ENCODE measurements at regions not wholly inside any gene's neighbourhood (a gene's known extent, or its start where the extent isn't known, plus 50 kb on each side); places are given as distances from the start of the nearest gene placed in this dataset.
"Not testable (repeated sequence)": the region's sequence is repeated elsewhere in the genome, so short reads cannot be mapped to it uniquely, and the experiment has no call there.

- not testable (repeated sequence) for H3K18ac ChIP-seq (ENCODE audit: low read length); H3K4me3 ChIP-seq (ENCODE audit: low read length in 2 of 2); H4K8ac ChIP-seq (ENCODE audit: low read depth, low read length); H3K4me1 ChIP-seq (ENCODE audit: control insufficient read depth in 2 of 2, insufficient read depth in 1 of 2, low read depth in 1 of 2, low read length in 2 of 2); H2BK5ac ChIP-seq (ENCODE audit: low read length); H3K36me3 ChIP-seq (replicated peaks in 1 of 2; ENCODE audit: control insufficient read depth in 2 of 2, insufficient read depth in 2 of 2, low read length in 2 of 2); H4K91ac ChIP-seq (ENCODE audit: low read depth, low read length, poor library complexity); H3K9me3 ChIP-seq (replicated peaks in 1 of 2; ENCODE audit: control insufficient read depth in 2 of 2, insufficient read depth in 1 of 2, low read depth in 1 of 2, low read length in 2 of 2); H3K4me2 ChIP-seq (ENCODE audit: insufficient read depth, low read length, poor library complexity, severe bottlenecking); H3K23ac ChIP-seq (ENCODE audit: low read depth, low read length, poor library complexity); H2BK12ac ChIP-seq (ENCODE audit: low read length); DNase-seq (ENCODE audit: low spot score); H2AFZ ChIP-seq (ENCODE audit: low read length); H2BK120ac ChIP-seq (ENCODE audit: low read depth, low read length); H3K9ac ChIP-seq (ENCODE audit: low read depth, low read length, poor library complexity); H3K27me3 ChIP-seq (ENCODE audit: control insufficient read depth in 3 of 3, insufficient read depth in 3 of 3, low read depth in 1 of 3, low read length in 3 of 3); H3K4ac ChIP-seq (ENCODE audit: low read length); H2AK5ac ChIP-seq (ENCODE audit: low read depth, low read length); H2BK15ac ChIP-seq (ENCODE audit: low read length); H3K27ac ChIP-seq (replicated peaks; ENCODE audit: low read length); H3K14ac ChIP-seq (ENCODE audit: low read length); H3K79me1 ChIP-seq (ENCODE audit: low read depth, low read length)
- no CpG with 5 or more reads among the region's 1 CpG for WGBS, 2 donors (ENCODE audit: extremely low coverage in 2 of 2, insufficient read length in 2 of 2, insufficient replicate concordance in 1 of 2)
Measured at GRCh38 chr16:88171126-88171525, 211.6 kb upstream of the ZNF469 start.

- H3K4me2 ChIP-seq (ENCODE audit: insufficient read depth, low read length, poor library complexity, severe bottlenecking); H2AFZ ChIP-seq (ENCODE audit: low read length); H3K14ac ChIP-seq (ENCODE audit: low read length); H3K36me3 ChIP-seq (replicated peaks in 1 of 2; ENCODE audit: control insufficient read depth in 2 of 2, insufficient read depth in 2 of 2, low read length in 2 of 2); H2BK120ac ChIP-seq (ENCODE audit: low read depth, low read length); DNase-seq (ENCODE audit: low spot score); H2AK5ac ChIP-seq (ENCODE audit: low read depth, low read length); H3K79me1 ChIP-seq (ENCODE audit: low read depth, low read length); H3K23ac ChIP-seq (ENCODE audit: low read depth, low read length, poor library complexity); H3K4me1 ChIP-seq (ENCODE audit: control insufficient read depth in 2 of 2, insufficient read depth in 1 of 2, low read depth in 1 of 2, low read length in 2 of 2); H2BK12ac ChIP-seq (ENCODE audit: low read length); H3K4ac ChIP-seq (ENCODE audit: low read length); H3K18ac ChIP-seq (ENCODE audit: low read length); H2BK15ac ChIP-seq (ENCODE audit: low read length); H4K8ac ChIP-seq (ENCODE audit: low read depth, low read length); H2BK5ac ChIP-seq (ENCODE audit: low read length); H3K27me3 ChIP-seq (ENCODE audit: control insufficient read depth in 3 of 3, insufficient read depth in 3 of 3, low read depth in 1 of 3, low read length in 3 of 3); H3K4me3 ChIP-seq (ENCODE audit: low read length in 2 of 2); H3K9ac ChIP-seq (ENCODE audit: low read depth, low read length, poor library complexity); H3K27ac ChIP-seq (replicated peaks; ENCODE audit: low read length); H3K9me3 ChIP-seq (replicated peaks in 1 of 2; ENCODE audit: control insufficient read depth in 2 of 2, insufficient read depth in 1 of 2, low read depth in 1 of 2, low read length in 2 of 2); H4K91ac ChIP-seq (ENCODE audit: low read depth, low read length, poor library complexity): not testable (repeated sequence)
- WGBS, 2 donors (ENCODE audit: extremely low coverage in 2 of 2, insufficient read length in 2 of 2, insufficient replicate concordance in 1 of 2) = no CpG with 5 or more reads among the region's 8 CpGs
Measured at GRCh38 chr16:88176184-88176583, 206.6 kb upstream of the ZNF469 start.

GRCh38 chr16:88176591-88177180 is 206.1 kb upstream of the ZNF469 start:
- H3K27me3 ChIP-seq (ENCODE audit: control insufficient read depth in 3 of 3, insufficient read depth in 3 of 3, low read depth in 1 of 3, low read length in 3 of 3); H4K8ac ChIP-seq (ENCODE audit: low read depth, low read length); H2AK5ac ChIP-seq (ENCODE audit: low read depth, low read length); H3K4ac ChIP-seq (ENCODE audit: low read length); H3K9me3 ChIP-seq (replicated peaks in 1 of 2; ENCODE audit: control insufficient read depth in 2 of 2, insufficient read depth in 1 of 2, low read depth in 1 of 2, low read length in 2 of 2); H3K36me3 ChIP-seq (replicated peaks in 1 of 2; ENCODE audit: control insufficient read depth in 2 of 2, insufficient read depth in 2 of 2, low read length in 2 of 2); H2BK120ac ChIP-seq (ENCODE audit: low read depth, low read length); H3K4me3 ChIP-seq (ENCODE audit: low read length in 2 of 2); H2AFZ ChIP-seq (ENCODE audit: low read length); H3K9ac ChIP-seq (ENCODE audit: low read depth, low read length, poor library complexity); H3K18ac ChIP-seq (ENCODE audit: low read length); DNase-seq (ENCODE audit: low spot score); H4K91ac ChIP-seq (ENCODE audit: low read depth, low read length, poor library complexity); H3K14ac ChIP-seq (ENCODE audit: low read length); H3K79me1 ChIP-seq (ENCODE audit: low read depth, low read length); H2BK15ac ChIP-seq (ENCODE audit: low read length); H3K27ac ChIP-seq (replicated peaks; ENCODE audit: low read length); H2BK12ac ChIP-seq (ENCODE audit: low read length); H3K4me2 ChIP-seq (ENCODE audit: insufficient read depth, low read length, poor library complexity, severe bottlenecking); H3K23ac ChIP-seq (ENCODE audit: low read depth, low read length, poor library complexity); H3K4me1 ChIP-seq (ENCODE audit: control insufficient read depth in 2 of 2, insufficient read depth in 1 of 2, low read depth in 1 of 2, low read length in 2 of 2); H2BK5ac ChIP-seq (ENCODE audit: low read length): not testable (repeated sequence)
- no CpG with 5 or more reads among the region's 23 CpGs for WGBS, 2 donors (ENCODE audit: extremely low coverage in 2 of 2, insufficient read length in 2 of 2, insufficient replicate concordance in 1 of 2)

DNA sequence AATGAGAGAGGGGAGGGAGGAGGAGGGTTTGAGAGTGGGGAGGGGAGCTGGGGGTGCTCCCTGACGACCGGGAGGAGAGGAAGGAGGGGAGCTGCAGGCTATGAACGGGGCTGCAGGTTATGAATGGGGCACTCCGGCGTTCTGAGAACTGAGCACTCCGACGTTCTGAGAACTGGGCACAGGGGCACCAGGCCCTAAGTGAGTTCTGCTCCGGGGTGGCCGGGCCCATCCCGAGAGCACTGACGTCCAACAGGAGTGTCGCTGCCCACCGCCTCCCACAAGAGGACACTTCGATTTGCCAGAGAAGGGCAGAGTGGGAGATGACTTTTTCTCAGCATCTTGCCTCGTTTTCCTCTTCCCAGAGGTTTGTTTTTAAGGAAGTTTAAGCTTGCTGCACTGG is 204.5 kb upstream of the ZNF469 start:
- DNase-seq (ENCODE audit: low spot score); H3K27me3 ChIP-seq (ENCODE audit: control insufficient read depth in 3 of 3, insufficient read depth in 3 of 3, low read depth in 1 of 3, low read length in 3 of 3); H3K4ac ChIP-seq (ENCODE audit: low read length); H3K4me1 ChIP-seq (ENCODE audit: control insufficient read depth in 2 of 2, insufficient read depth in 1 of 2, low read depth in 1 of 2, low read length in 2 of 2); H3K4me2 ChIP-seq (ENCODE audit: insufficient read depth, low read length, poor library complexity, severe bottlenecking); H3K23ac ChIP-seq (ENCODE audit: low read depth, low read length, poor library complexity); H3K18ac ChIP-seq (ENCODE audit: low read length); H3K4me3 ChIP-seq (ENCODE audit: low read length in 2 of 2); H3K14ac ChIP-seq (ENCODE audit: low read length); H3K9ac ChIP-seq (ENCODE audit: low read depth, low read length, poor library complexity); H2BK12ac ChIP-seq (ENCODE audit: low read length); H2BK15ac ChIP-seq (ENCODE audit: low read length); H4K91ac ChIP-seq (ENCODE audit: low read depth, low read length, poor library complexity); H3K36me3 ChIP-seq (replicated peaks in 1 of 2; ENCODE audit: control insufficient read depth in 2 of 2, insufficient read depth in 2 of 2, low read length in 2 of 2); H2BK120ac ChIP-seq (ENCODE audit: low read depth, low read length); H3K9me3 ChIP-seq (replicated peaks in 1 of 2; ENCODE audit: control insufficient read depth in 2 of 2, insufficient read depth in 1 of 2, low read depth in 1 of 2, low read length in 2 of 2); H3K27ac ChIP-seq (replicated peaks; ENCODE audit: low read length); H4K8ac ChIP-seq (ENCODE audit: low read depth, low read length); H2AFZ ChIP-seq (ENCODE audit: low read length); H3K79me1 ChIP-seq (ENCODE audit: low read depth, low read length); H2AK5ac ChIP-seq (ENCODE audit: low read depth, low read length); H2BK5ac ChIP-seq (ENCODE audit: low read length): not testable (repeated sequence)
- whole genome bisulfite sequencing, 2 donors (ENCODE audit: extremely low coverage in 2 of 2, insufficient read length in 2 of 2, insufficient replicate concordance in 1 of 2) = no CpG with 5 or more reads among the region's 15 CpGs

Data from neuronal stem cell (in vitro differentiated cells).